ENCODE measurements at regions not wholly inside any gene's neighbourhood (a gene's known extent, or its start where the extent isn't known, plus 50 kb on each side); places are given as distances from the start of the nearest gene placed in this dataset.

GRCh38 chr3:182451871-182452270 is 341.4 kb upstream of the ATP11B start:
- no peak for DNase-seq (ENCODE audit: low read depth)
- no peak for TF ChIP-seq CTCF (IDR thresholded peaks at IDR 0.05; ENCODE audit: insufficient read depth, low read length)

GRCh38 chr3:182455011-182455410 is 338.3 kb upstream of the ATP11B start:
- H3K4me3 ChIP-seq (ENCODE audit: low read depth, low read length): no peak overlapping the region
- DNase-seq (ENCODE audit: low read depth): no peak
- no peak for TF ChIP-seq CTCF (IDR thresholded peaks at IDR 0.05; ENCODE audit: insufficient read depth, low read length)

More at GRCh38 chr3:182451871-182452270, 341.4 kb upstream of the ATP11B start:
- no peak overlapping the region for H3K4me3 ChIP-seq (ENCODE audit: low read depth, low read length)

GRCh38 chr3:182460303-182460702 is 333.0 kb upstream of the ATP11B start:
- DNase-seq (ENCODE audit: low read depth): no peak
- H3K4me3 ChIP-seq (ENCODE audit: low read depth, low read length): no peak overlapping the region

GRCh38 chr3:182462152-182462551 is 331.2 kb upstream of the ATP11B start:
- no peak overlapping the region for H3K4me3 ChIP-seq (ENCODE audit: low read depth, low read length)
- TF ChIP-seq CTCF (IDR thresholded peaks at IDR 0.05; ENCODE audit: insufficient read depth, low read length): no peak
- no peak for DNase-seq (ENCODE audit: low read depth)

More at GRCh38 chr3:182460303-182460702, 333.0 kb upstream of the ATP11B start:
- no peak for TF ChIP-seq CTCF (IDR thresholded peaks at IDR 0.05; ENCODE audit: insufficient read depth, low read length)

- no peak for TF ChIP-seq CTCF (IDR thresholded peaks at IDR 0.05; ENCODE audit: insufficient read depth, low read length)
- no peak for DNase-seq (ENCODE audit: low read depth)
- no peak overlapping the region for H3K4me3 ChIP-seq (ENCODE audit: low read depth, low read length)
Measured at GRCh38 chr3:182464513-182465145, 328.7 kb upstream of the ATP11B start.

GRCh38 chr3:182465301-182466185 is 327.8 kb upstream of the ATP11B start:
- no peak for TF ChIP-seq CTCF (IDR thresholded peaks at IDR 0.05; ENCODE audit: insufficient read depth, low read length)
- H3K4me3 ChIP-seq (ENCODE audit: low read depth, low read length): no peak overlapping the region
- no peak for DNase-seq (ENCODE audit: low read depth)

Data from fibroblast of the aortic adventitia (primary cell).